Stomach (tissue), 8 donors: ENCODE measurements at regions not wholly inside any gene's neighbourhood (a gene's known extent, or its start where the extent isn't known, plus 50 kb on each side); places are given as distances from the start of the nearest gene placed in this dataset.
"Not testable (repeated sequence)": the region's sequence is repeated elsewhere in the genome, so short reads cannot be mapped to it uniquely, and the experiment has no call there.

Experiments used
- DNase-seq, 2 donors: peaks; one replicate each; pipeline versions ENCODE4 v3.0.0 to v3.0.0-alpha.2; 2013 to 2019
- H3K27ac ChIP-seq, 5 donors: fragments of 200-600 bp in 4 of 5; sonication (generic) in 4 of 5; one replicate each; pipeline ENCODE4 v1.5.1; 2013 to 2019; ENCODE audit warnings: mild to moderate bottlenecking in 1 of 5, moderate library complexity in 1 of 5
- H3K27me3 ChIP-seq, 3 donors: fragments of 200-600 bp; sonication (generic); one replicate each; pipeline ENCODE4 v1.5.1; 2017 to 2019; ENCODE audit warnings: mixed run types in 1 of 3
- H3K36me3 ChIP-seq, 4 donors: fragments of 200-600 bp; sonication (generic); 1 replicate in 3 of 4; 2 replicates in 1 of 4; pipeline ENCODE4 v1.5.1; 2016 to 2019
- H3K4me1 ChIP-seq, 4 donors: fragments of 200-600 bp; sonication (generic); one replicate each; pipeline ENCODE4 v1.5.1; 2016 to 2019
- H3K4me3 ChIP-seq, 4 donors: fragments of 200-600 bp; sonication (generic) in 3 of 4; one replicate each; pipeline ENCODE4 v1.5.1; 2016 to 2019; ENCODE audit warnings: mild to moderate bottlenecking in 1 of 4
- H3K9me3 ChIP-seq, 4 donors: fragments of 200-600 bp; sonication (generic); one replicate each; pipeline ENCODE4 v1.5.1; 2016 to 2019
- EP300 ChIP-seq: sonication (generic); formaldehyde crosslinking; IDR thresholded peaks from one replicate; pipeline ENCODE4 v1.6.1; 2017; ENCODE audit warnings: antibody characterized with exemption
- POLR2A ChIP-seq, 4 donors: fragments of 450-650 bp; IDR thresholded peaks; one replicate each; pipeline ENCODE4 v1.6.1; 2016; ENCODE audit warnings: antibody characterized with exemption in 4 of 4, control low read depth in 2 of 4, mild to moderate bottlenecking in 1 of 4, moderate library complexity in 1 of 4
- POLR2AphosphoS5 ChIP-seq, 3 donors: sonication (generic); formaldehyde crosslinking; IDR thresholded peaks; one replicate each; pipeline ENCODE4 v1.6.1; 2016; ENCODE audit warnings: antibody characterized with exemption in 3 of 3
- WGBS, 5 donors: extraction: QIAGEN DNeasy Blood & Tissue Kit in 3 of 5; methylation state at CpG; one replicate each; pipeline versions ENCODE4 v1.1.5 to v1.1.7; 2013 to 2018; 5-methylcytosine and 5-hydroxymethylcytosine counted together
- intact Hi-C: fragments of 100-400 bp; cut with DNase I; formaldehyde crosslinking; loops from one replicate; pipeline ENCODE4 v1.15.1; 2023; ENCODE audit warnings: low total_unique reads
- TF ChIP-seq, protein P1 (sequence below), 7 experiments: fragments of 450-650 bp in 4 of 7; fragments of 200-600 bp in 3 of 7; sonication (generic) in 3 of 7; IDR thresholded peaks; one replicate each; pipeline ENCODE4 v1.5.1; 2016 to 2019; ENCODE audit warnings: antibody characterized with exemption in 7 of 7, control low read depth in 2 of 7, mild to moderate bottlenecking in 1 of 7
- donor health status: healthy with polysubstance abuse.
- donor health status: Bipolar disorder and iron deficiency.
- donor health status: healthy.

- no peaks in the 10 kb centered on the region for H3K27me3 ChIP-seq
- WGBS, 5 donors = 35 to 59% (median 38%) methylated on average over 2 of the region's 2 CpGs
- H3K4me1 ChIP-seq = no peaks in the 10 kb centered on the region
- no peak overlapping the region for H3K4me3 ChIP-seq
- no peak overlapping the region for H3K27ac ChIP-seq
- H3K9me3 ChIP-seq = peaks cover 0 to 13% (median 5%) of the 10 kb centered on the region in 4 donors
- DNase-seq = peak in 1 of 2 donors; percentile 20
- no peak for TF ChIP-seq POLR2AphosphoS5 (IDR thresholded peaks at IDR 0.05)
- TF ChIP-seq, protein P1, sequence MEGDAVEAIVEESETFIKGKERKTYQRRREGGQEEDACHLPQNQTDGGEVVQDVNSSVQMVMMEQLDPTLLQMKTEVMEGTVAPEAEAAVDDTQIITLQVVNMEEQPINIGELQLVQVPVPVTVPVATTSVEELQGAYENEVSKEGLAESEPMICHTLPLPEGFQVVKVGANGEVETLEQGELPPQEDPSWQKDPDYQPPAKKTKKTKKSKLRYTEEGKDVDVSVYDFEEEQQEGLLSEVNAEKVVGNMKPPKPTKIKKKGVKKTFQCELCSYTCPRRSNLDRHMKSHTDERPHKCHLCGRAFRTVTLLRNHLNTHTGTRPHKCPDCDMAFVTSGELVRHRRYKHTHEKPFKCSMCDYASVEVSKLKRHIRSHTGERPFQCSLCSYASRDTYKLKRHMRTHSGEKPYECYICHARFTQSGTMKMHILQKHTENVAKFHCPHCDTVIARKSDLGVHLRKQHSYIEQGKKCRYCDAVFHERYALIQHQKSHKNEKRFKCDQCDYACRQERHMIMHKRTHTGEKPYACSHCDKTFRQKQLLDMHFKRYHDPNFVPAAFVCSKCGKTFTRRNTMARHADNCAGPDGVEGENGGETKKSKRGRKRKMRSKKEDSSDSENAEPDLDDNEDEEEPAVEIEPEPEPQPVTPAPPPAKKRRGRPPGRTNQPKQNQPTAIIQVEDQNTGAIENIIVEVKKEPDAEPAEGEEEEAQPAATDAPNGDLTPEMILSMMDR (IDR thresholded peaks at IDR 0.05) = peak in 3 of 7 experiments; percentile 8 to 41 (median 34)
- no peaks in the 10 kb centered on the region for H3K36me3 ChIP-seq
- intact Hi-C loops = no loop called here
Measured at GRCh38 chrX:65451663-65452062, 82.9 kb downstream of the LAS1L start.

GRCh38 chrX:65420154-65420553, 114.4 kb downstream of the LAS1L start:
- no peak overlapping the region for H3K27ac ChIP-seq
- no peak for DNase-seq
- H3K4me3 ChIP-seq = no peak overlapping the region
- no peak for TF ChIP-seq POLR2A (IDR thresholded peaks at IDR 0.05)
- TF ChIP-seq, protein P1 (IDR thresholded peaks at IDR 0.05) = no peak
- TF ChIP-seq POLR2AphosphoS5 (IDR thresholded peaks at IDR 0.05) = no peak
- TF ChIP-seq EP300 = no peak
- 84 to 100% (median 96%) methylated on average over 1 to 2 of the region's 2 CpGs for WGBS, 5 donors
- no peaks in the 10 kb centered on the region for H3K36me3 ChIP-seq
- intact Hi-C loops = no loop called here
- H3K9me3 ChIP-seq = peaks cover 0 to 24% (median 11%) of the 10 kb centered on the region in 4 donors
- H3K27me3 ChIP-seq = no peaks in the 10 kb centered on the region
- no peaks in the 10 kb centered on the region for H3K4me1 ChIP-seq

- H3K4me1 ChIP-seq, H3K36me3 ChIP-seq, DNase-seq, intact Hi-C loops, H3K27ac ChIP-seq: not testable (repeated sequence)
- Histone ChIP-seq H3K9me3 (peaks cover 0 to 34% (median 8%) of the 10 kb centered on the region in 4 donors), H3K27me3 (peaks cover 0 to 24% (median 17%) of the 10 kb centered on the region in 3 donors), H3K4me3 (peak overlapping the region; percentile 31 to 49 (median 40))
- 0 to 52% (median 4%) methylated on average over 6 to 47 of the region's 48 CpGs for WGBS, 5 donors
Measured at GRCh38 chrX:65407662-65408061, 126.9 kb downstream of the LAS1L start.

DNA sequence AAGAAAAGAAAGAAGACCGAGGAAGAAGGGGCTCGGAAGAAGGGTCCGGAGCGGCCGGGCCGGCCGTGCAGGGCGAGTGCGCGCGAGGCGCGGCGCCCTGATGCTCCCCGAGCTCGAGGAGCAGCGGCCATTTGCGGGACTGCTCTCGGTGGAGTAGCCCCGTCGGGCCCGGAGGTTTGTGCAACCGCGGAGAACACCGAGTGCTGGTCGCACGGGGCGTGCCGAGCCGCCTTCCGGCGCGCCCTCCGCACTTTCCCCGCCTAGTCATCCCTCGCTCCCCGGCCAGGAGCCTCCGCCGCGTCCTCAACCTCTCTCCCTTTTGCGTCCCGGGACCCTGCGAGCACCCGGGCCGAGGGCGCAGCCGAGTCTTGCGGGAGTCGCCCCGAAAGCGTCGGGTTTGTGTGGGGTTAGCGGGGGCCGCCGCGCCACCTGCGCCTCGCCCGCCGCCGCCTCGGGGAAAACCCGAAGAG, 127.4 kb downstream of the LAS1L start:
- Histone ChIP-seq H3K27me3 (peaks cover 0 to 24% (median 17%) of the 10 kb centered on the region in 3 donors), H3K27ac (no peak overlapping the region), H3K9me3 (peaks cover 0 to 34% (median 8%) of the 10 kb centered on the region in 4 donors), H3K4me3 (peak overlapping the region; percentile 31 to 49 (median 40)), H3K36me3 (no peaks in the 10 kb centered on the region), H3K4me1 (no peaks in the 10 kb centered on the region)
- no peak for TF ChIP-seq EP300
- TF ChIP-seq, protein P1 (IDR thresholded peaks at IDR 0.05) = no peak
- TF ChIP-seq POLR2AphosphoS5 (IDR thresholded peaks at IDR 0.05) = no peak
- no peak for TF ChIP-seq POLR2A (IDR thresholded peaks at IDR 0.05)
- intact Hi-C loops = no loop called here
- WGBS, 5 donors = 0 to 38% (median 8%) methylated on average over 1 to 58 of the region's 63 CpGs
- DNase-seq = peak in 1 of 2 donors; percentile 24

DNA sequence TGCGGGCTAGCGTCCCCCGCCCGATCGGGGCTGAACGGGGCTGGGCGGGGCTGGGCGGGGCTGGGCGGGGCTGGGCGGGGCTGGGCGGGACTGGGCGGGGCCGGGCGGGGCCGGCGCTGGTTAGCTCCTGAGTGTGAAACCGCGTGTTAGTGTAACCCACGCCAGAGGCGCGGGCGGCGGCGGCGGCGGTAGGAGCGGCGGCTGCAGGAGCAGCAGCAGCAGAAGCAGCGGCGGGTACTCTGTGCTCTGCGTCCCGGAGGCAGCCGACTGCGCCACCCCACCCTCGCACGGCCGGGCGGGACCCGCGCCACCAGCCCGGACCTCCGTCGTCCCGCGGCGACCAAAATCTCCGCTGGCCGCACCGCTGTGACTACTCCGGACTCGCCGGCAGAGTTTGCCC, 128.1 kb downstream of the LAS1L start:
- Histone ChIP-seq H3K36me3 (no peaks in the 10 kb centered on the region), H3K27ac (no peak overlapping the region), H3K4me1 (no peaks in the 10 kb centered on the region), H3K9me3 (peaks cover 0 to 34% (median 8%) of the 10 kb centered on the region in 4 donors), H3K4me3 (peak overlapping the region; percentile 31 to 49 (median 40)), H3K27me3 (peaks cover 0 to 24% (median 17%) of the 10 kb centered on the region in 3 donors)
- intact Hi-C loops = no loop called here
- 0 to 56% (median 8%) methylated on average over 3 to 46 of the region's 52 CpGs for WGBS, 5 donors
- peak in 1 of 2 donors; percentile 24 for DNase-seq
- TF ChIP-seq POLR2AphosphoS5 (IDR thresholded peaks at IDR 0.05) (no peak), EP300 (no peak), POLR2A (IDR thresholded peaks at IDR 0.05) (no peak)
- TF ChIP-seq, protein P1 (IDR thresholded peaks at IDR 0.05) = no peak
